IMR-90 (cell line): ENCODE measurements at regions not wholly inside any gene's neighbourhood (a gene's known extent, or its start where the extent isn't known, plus 50 kb on each side); places are given as distances from the start of the nearest gene placed in this dataset.

Source experiments
- ATAC-seq: fragments of 200-7000 bp; cut with Tn5 transposase; 2 replicates; pipeline ENCODE4 v1.9.1; 2020; ENCODE audit warnings: low read depth, mild to moderate bottlenecking, moderate library complexity
- BruUV-seq: library from RNA; stranded (reverse); fragments of 400-500 nt; replicated peaks from 2 replicates; lab custom pipeline; 2021; lab: Mats Ljungman, UMichigan
- CTCF ChIA-PET: fragments of 300-600 bp; formaldehyde crosslinking; extraction: SDS; loops from one replicate; lab custom pipeline; 2021; ENCODE audit warnings: antibody characterized with exemption; lab: Yijun Ruan, JAX
- POLR2A ChIA-PET: fragments of 300-600 bp; sonication (Branson Sonifier 250); formaldehyde crosslinking; loops from one replicate; lab custom pipeline; 2022; ENCODE audit warnings: antibody characterized with exemption; ENCODE audit not compliant: unreplicated experiment; lab: Charles Lee
- DNase-seq: peaks from one replicate; pipeline ENCODE4 v3.0.0; 2013
- H2AFZ ChIP-seq: replicated peaks from 2 replicates; pipeline ENCODE3; 2013; ENCODE audit warnings: low read length, mild to moderate bottlenecking; ENCODE audit not compliant: poor library complexity
- H2AK5ac ChIP-seq: 2 replicates; pipeline ENCODE4 v1.6.1; 2013; ENCODE audit warnings: low read depth, low read length, inconsistent platforms
- H2AK9ac ChIP-seq: replicated peaks from 2 replicates; pipeline ENCODE3; 2013; ENCODE audit warnings: mild to moderate bottlenecking, low read depth, low read length, moderate library complexity; ENCODE audit not compliant: poor library complexity
- H2BK120ac ChIP-seq: 2 replicates; pipeline ENCODE4 v1.6.1; 2013; ENCODE audit warnings: low read depth, low read length, inconsistent platforms
- H2BK15ac ChIP-seq: 3 replicates; pipeline ENCODE4 v1.6.1; 2013; ENCODE audit warnings: low read depth, low read length, inconsistent platforms
- H2BK20ac ChIP-seq: 2 replicates; pipeline ENCODE4 v1.6.1; 2013; ENCODE audit warnings: low read depth, mild to moderate bottlenecking, inconsistent platforms, low read length, moderate library complexity
- H2BK5ac ChIP-seq: 2 replicates; pipeline ENCODE4 v1.6.1; 2013; ENCODE audit warnings: mild to moderate bottlenecking, low read depth, low read length, inconsistent platforms; ENCODE audit not compliant: poor library complexity, severe bottlenecking
- H3K14ac ChIP-seq: replicated peaks from 2 replicates; pipeline ENCODE4 v1.6.1; 2013; ENCODE audit warnings: low read depth, low read length, inconsistent platforms
- H3K18ac ChIP-seq: 2 replicates; pipeline ENCODE4 v1.6.1; 2013; ENCODE audit warnings: low read depth, low read length, control low read depth
- H3K23ac ChIP-seq: 2 replicates; pipeline ENCODE4 v1.6.1; 2013; ENCODE audit warnings: low read depth, low read length, inconsistent platforms
- H3K27ac ChIP-seq: 2 replicates; pipeline ENCODE4 v1.5.1; 2013; ENCODE audit warnings: mild to moderate bottlenecking, control low read depth, low read length; ENCODE audit not compliant: insufficient read depth
- H3K27me3 ChIP-seq: 2 replicates; pipeline ENCODE4 v1.6.1; 2013; ENCODE audit warnings: low read length; ENCODE audit not compliant: control insufficient read depth, insufficient read depth
- H3K36me3 ChIP-seq: 2 replicates; pipeline ENCODE4 v1.6.1; 2013; ENCODE audit warnings: low read length, mixed read lengths; ENCODE audit not compliant: control insufficient read depth, insufficient read depth
- H3K4ac ChIP-seq: 2 replicates; pipeline ENCODE4 v1.6.1; 2013; ENCODE audit warnings: low read depth, low read length, inconsistent platforms
- H3K4me1 ChIP-seq: 2 replicates; pipeline ENCODE4 v1.6.1; 2013; ENCODE audit warnings: low read length, mixed read lengths; ENCODE audit not compliant: control insufficient read depth, insufficient read depth
- H3K4me2 ChIP-seq: 2 replicates; pipeline ENCODE4 v1.6.1; 2013; ENCODE audit warnings: low read depth, mild to moderate bottlenecking, control low read depth, low read length, moderate library complexity
- H3K4me3 ChIP-seq: 2 replicates; pipeline ENCODE4 v1.5.1; 2013; ENCODE audit warnings: low read depth, mild to moderate bottlenecking, control low read depth, low read length, moderate library complexity; ENCODE audit not compliant: insufficient read depth
- H3K56ac ChIP-seq: 2 replicates; pipeline ENCODE4 v1.6.1; 2013; ENCODE audit warnings: low read length, inconsistent platforms; ENCODE audit not compliant: insufficient read depth; ENCODE audit errors: extremely low read depth
- H3K79me1 ChIP-seq, 2 experiments: 2 replicates each; pipeline ENCODE4 v1.6.1; 2013; ENCODE audit warnings: low read length in 2 of 2, inconsistent platforms in 1 of 2, low read depth in 1 of 2
- H3K9ac ChIP-seq: 2 replicates; pipeline ENCODE4 v1.6.1; 2013; ENCODE audit warnings: low read depth, low read length, control low read depth
- H3K9me1 ChIP-seq: 2 replicates; pipeline ENCODE4 v1.6.1; 2013; ENCODE audit warnings: low read length, inconsistent platforms; ENCODE audit not compliant: insufficient read depth
- H3K9me3 ChIP-seq: 2 replicates; pipeline ENCODE4 v1.6.1; 2013; ENCODE audit warnings: low read length; ENCODE audit not compliant: control insufficient read depth, insufficient read depth
- H4K20me1 ChIP-seq: 2 replicates; pipeline ENCODE4 v1.6.1; 2013; ENCODE audit warnings: low read length, inconsistent platforms; ENCODE audit not compliant: insufficient read depth
- H4K5ac ChIP-seq: 2 replicates; pipeline ENCODE4 v1.6.1; 2013; ENCODE audit warnings: mild to moderate bottlenecking, low read depth, low read length, control low read depth
- H4K8ac ChIP-seq, 2 experiments: 2 replicates each; pipeline ENCODE4 v1.6.1; 2013; ENCODE audit warnings: low read depth in 2 of 2, low read length in 2 of 2, control low read depth in 1 of 2, inconsistent platforms in 1 of 2
- H4K91ac ChIP-seq: 2 replicates; pipeline ENCODE4 v1.6.1; 2013; ENCODE audit warnings: low read depth, low read length, inconsistent platforms; ENCODE audit not compliant: insufficient read depth
- CTCF ChIP-seq: conservative IDR thresholded peaks from 2 replicates; pipeline ENCODE4 v1.5.1; 2012; ENCODE audit warnings: mild to moderate bottlenecking, low read depth, low read length, improper control_type of control experiment
- ELK1 ChIP-seq: fragments of 150-350 bp; IDR thresholded peaks from 2 replicates; pipeline ENCODE4 v1.6.1; 2016; ENCODE audit warnings: low read depth, mild to moderate bottlenecking, low read length, moderate library complexity, borderline replicate concordance
- FOS ChIP-seq: fragments of 150-350 bp; IDR thresholded peaks from 2 replicates; pipeline ENCODE4 v1.6.1; 2016; ENCODE audit warnings: low read depth, low read length
- MXI1 ChIP-seq: IDR thresholded peaks from 2 replicates; pipeline ENCODE4 v1.6.1; 2012; ENCODE audit warnings: low read depth, mild to moderate bottlenecking, low read length, moderate library complexity, borderline replicate concordance
- NFE2L2 ChIP-seq: fragments of 150-350 bp; IDR thresholded peaks from 2 replicates; pipeline ENCODE4 v1.6.1; 2016; ENCODE audit warnings: low read depth, mild to moderate bottlenecking, low read length
- RCOR1 ChIP-seq: IDR thresholded peaks from 2 replicates; pipeline ENCODE4 v1.6.1; 2012; ENCODE audit warnings: mild to moderate bottlenecking, low read length, improper control_type of control experiment; ENCODE audit not compliant: insufficient replicate concordance
- SMC3 ChIP-seq: fragments of 150-350 bp; IDR thresholded peaks from 2 replicates; pipeline ENCODE4 v1.6.1; 2016; ENCODE audit warnings: low read depth, mild to moderate bottlenecking, antibody characterized with exemption, low read length, moderate library complexity
- USF2 ChIP-seq: fragments of 150-350 bp; IDR thresholded peaks from 2 replicates; pipeline ENCODE4 v1.6.1; 2017; ENCODE audit warnings: mild to moderate bottlenecking, antibody characterized with exemption, low read length, low read depth
- WGBS, 2 experiments: methylation state at CpG; one replicate each; pipeline versions ENCODE4 v1.1.5 to v1.1.7; 2013; ENCODE audit warnings: missing lambda C conversion rate in 2 of 2; ENCODE audit not compliant: insufficient read length in 1 of 2; ENCODE audit errors: extremely low coverage in 2 of 2; 5-methylcytosine and 5-hydroxymethylcytosine counted together
- dilution Hi-C: fragments of 300-500 bp; cut with HindIII; formaldehyde crosslinking; loops from one replicate; pipeline ENCODE4 v1.14.3; 2018; ENCODE audit warnings: low sequenced_read_pairs; ENCODE audit not compliant: unreplicated experiment
- in situ Hi-C: fragments of 300-500 bp; cut with MboI; formaldehyde crosslinking; loops from 3 replicates; pipeline ENCODE4 v1.14.3; 2019; ENCODE audit warnings: low sequenced_read_pairs, inconsistent platforms, mixed read lengths
- intact Hi-C: fragments of 100-400 bp; cut with micrococcal nuclease; formaldehyde crosslinking; loops from 2 replicates; pipeline ENCODE4 v1.10.0; 2022

- Histone ChIP-seq H3K79me1 (no peaks in the 10 kb centered on the region), H3K23ac (no peak overlapping the region), H3K4ac (no peak overlapping the region), H3K4me2 (no peak overlapping the region), H3K18ac (no peak overlapping the region), H4K5ac (no peak overlapping the region), H3K27me3 (no peaks in the 10 kb centered on the region), H3K36me3 (no peaks in the 10 kb centered on the region), H3K14ac (no peak overlapping the region), H3K9me1 (no peaks in the 10 kb centered on the region), H3K9me3 (no peaks in the 10 kb centered on the region), H3K4me3 (no peak overlapping the region), H2AFZ (no peak overlapping the region), H2BK120ac (no peak overlapping the region), H3K56ac (no peak overlapping the region), H3K4me1 (no peaks in the 10 kb centered on the region), H2BK5ac (no peak overlapping the region), H4K91ac (no peak overlapping the region), H2AK5ac (no peak overlapping the region), H2AK9ac (no peak overlapping the region), H2BK20ac (no peak overlapping the region), H3K27ac (no peak overlapping the region), H4K8ac (no peak overlapping the region), H2BK15ac (no peak overlapping the region), H3K9ac (no peak overlapping the region), H4K20me1 (no peaks in the 10 kb centered on the region)
- intact Hi-C loops, result no loop called here
- DNase-seq (no peak), ATAC-seq (no peak)
- CTCF ChIA-PET, result no interaction called here
- BruUV-seq, result no TSS peak
- dilution Hi-C loops, result no loop called here
- TF ChIP-seq RCOR1 (no peak), FOS (no peak), ELK1 (no peak), USF2 (no peak), MXI1 (no peak), CTCF (no peak), SMC3 (no peak), NFE2L2 (no peak)
- in situ Hi-C loops, result no loop called here
- no CpG with 5 or more reads among the region's 5 CpGs for WGBS, 2 experiments
- POLR2A ChIA-PET, result no interaction called here
Measured at GRCh38 chr12:98260276-98260675, 255.1 kb upstream of the TMPO start.
